NCI-H69 (cell line): ENCODE measurements at regions not wholly inside any gene's neighbourhood (a gene's known extent, or its start where the extent isn't known, plus 50 kb on each side); places are given as distances from the start of the nearest gene placed in this dataset.

ENCODE experiments used
- DNase-seq: peaks from one replicate; lab custom pipeline; 2025; lab: John Stamatoyannopoulos, UW

- DNase-seq = no peak
Observed at GRCh38 chr18:77755187-77755586, 505.5 kb downstream of the GALR1 start.

GRCh38 chr18:77761332-77761731, 511.7 kb downstream of the GALR1 start:
- no peak for DNase-seq

GRCh38 chr18:77762014-77762413, 512.4 kb downstream of the GALR1 start:
- DNase-seq = no peak

GRCh38 chr18:77762642-77763041, 513.0 kb downstream of the GALR1 start:
- DNase-seq = no peak

GRCh38 chr18:77763530-77764145, 514.0 kb downstream of the GALR1 start:
- no peak for DNase-seq

GRCh38 chr18:77765468-77765867, 515.8 kb downstream of the GALR1 start:
- DNase-seq = peak; percentile 76

- DNase-seq = no peak
Observed at GRCh38 chr18:77766421-77766820, 516.8 kb downstream of the GALR1 start.

- DNase-seq = no peak
Observed at GRCh38 chr18:77772177-77772576, 522.5 kb downstream of the GALR1 start.

- DNase-seq = no peak
Observed at GRCh38 chr18:77776104-77776503, 526.5 kb downstream of the GALR1 start.

GRCh38 chr18:77777163-77777562, 527.5 kb downstream of the GALR1 start:
- peak; percentile 86 for DNase-seq

- peak; percentile 52 for DNase-seq
Observed at GRCh38 chr18:77784759-77785379, 535.2 kb downstream of the GALR1 start.

- DNase-seq = no peak
Observed at GRCh38 chr18:77785415-77785975, 535.8 kb downstream of the GALR1 start.

- no peak for DNase-seq
Observed at GRCh38 chr18:77803024-77803423, 553.4 kb downstream of the GALR1 start.

- no peak for DNase-seq
Observed at GRCh38 chr18:77804382-77804781, 554.7 kb downstream of the GALR1 start.

GRCh38 chr18:77807650-77808049, 558.0 kb downstream of the GALR1 start:
- no peak for DNase-seq

- peak; percentile 75 for DNase-seq
Observed at GRCh38 chr18:77811503-77811902, 561.9 kb downstream of the GALR1 start.

- no peak for DNase-seq
Observed at GRCh38 chr18:77815666-77816338, 566.2 kb downstream of the GALR1 start.

- DNase-seq = no peak
Observed at GRCh38 chr18:77818328-77818727, 568.7 kb downstream of the GALR1 start.

GRCh38 chr18:77820472-77820871, 570.8 kb downstream of the GALR1 start:
- DNase-seq = no peak

- DNase-seq = no peak
Observed at GRCh38 chr18:77821892-77822291, 572.2 kb downstream of the GALR1 start.

- no peak for DNase-seq
Observed at GRCh38 chr18:77822632-77823031, 573.0 kb downstream of the GALR1 start.

- no peak for DNase-seq
Observed at GRCh38 chr18:77833807-77834206, 584.2 kb downstream of the GALR1 start.

- peak; percentile 68 for DNase-seq
Observed at GRCh38 chr18:77851802-77852201, 602.2 kb downstream of the GALR1 start.
